ENCODE measurements at regions not wholly inside any gene's neighbourhood (a gene's known extent, or its start where the extent isn't known, plus 50 kb on each side); places are given as distances from the start of the nearest gene placed in this dataset.

DNA sequence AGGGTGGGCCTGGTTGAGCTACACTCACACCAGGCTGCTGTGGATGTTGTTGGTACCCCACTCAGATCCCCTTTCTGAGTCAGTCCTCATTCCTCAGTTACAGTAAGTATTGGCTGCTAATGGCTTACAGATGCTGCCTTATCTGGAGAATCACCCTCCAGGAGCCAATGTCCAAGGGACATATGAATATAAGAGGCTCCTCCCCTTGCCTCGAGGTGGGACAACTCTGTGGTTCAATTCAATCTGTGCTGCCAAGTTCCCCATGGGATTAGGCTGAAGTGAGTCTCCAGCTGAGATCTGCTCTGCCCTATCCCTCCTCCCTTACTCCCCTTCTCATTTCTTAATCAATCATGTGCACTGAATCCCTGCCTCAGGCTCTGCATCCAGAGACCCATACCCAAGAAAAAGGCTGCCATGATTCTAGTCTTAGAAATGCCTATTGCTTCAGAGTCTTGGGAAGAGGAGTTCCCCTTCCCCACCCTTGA lies 168.8 kb upstream of the SYT13 start:
- Histone ChIP-seq H4K20me1 (replicated peaks; ENCODE audit: control insufficient read depth, extremely low read depth, insufficient read depth, low read length) (no peaks in the 10 kb centered on the region), H3K36me3 (ENCODE audit: control insufficient read depth in 2 of 2, extremely low read depth in 1 of 2, insufficient read depth in 2 of 2, low read length in 2 of 2) (no peaks in the 10 kb centered on the region), H2AFZ (ENCODE audit: low read depth, low read length) (no peak overlapping the region), H3K79me2 (ENCODE audit: control insufficient read depth, insufficient read depth, low read length) (no peaks in the 10 kb centered on the region), H3K9me1 (replicated peaks; ENCODE audit: control insufficient read depth, extremely low read depth, insufficient read depth, low read length) (no peaks in the 10 kb centered on the region), H3K27me3 (ENCODE audit: control insufficient read depth in 2 of 2, insufficient read depth in 2 of 2, low read length in 2 of 2) (no peaks in the 10 kb centered on the region), H3K4me1 (ENCODE audit: control insufficient read depth, extremely low read depth, insufficient read depth, low read length) (no peaks in the 10 kb centered on the region), H3K4me2 (ENCODE audit: insufficient read depth, low read length) (no peak overlapping the region), H3K27ac (ENCODE audit: insufficient read depth, low read depth, low read length) (no peak overlapping the region), H3K9ac (replicated peaks; ENCODE audit: extremely low read depth, insufficient read depth, low read length) (no peak overlapping the region), H3K9me3 (replicated peaks; ENCODE audit: control insufficient read depth, insufficient read depth, low read length) (no peaks in the 10 kb centered on the region), H3K4me3 (replicated peaks in 1 of 3; ENCODE audit: insufficient read depth in 1 of 3, low read depth in 1 of 3, low read length in 3 of 3) (no peak overlapping the region)
- intact Hi-C loops (cut with micrococcal nuclease), result no loop called here
- FAIRE-seq, result no peak
- no TSS peak for BruUV-seq (replicated peaks)
- CTCF ChIA-PET, result no interaction called here
- POLR2A ChIA-PET, result no interaction called here
- dilution Hi-C loops (cut with MboI; ENCODE audit: extremely low pct_ligation_motif_present, low sequenced_read_pairs), result no loop called here
- DNase-seq (ENCODE audit: low read depth, low spot score), result no peak
- no peak for TF ChIP-seq MYC (IDR thresholded peaks at IDR 0.05; ENCODE audit: low read depth, low read length)
- TF ChIP-seq POLR2A (IDR thresholded peaks at IDR 0.05; ENCODE audit: low read depth, low read length), result no peak
- TF ChIP-seq POLR2AphosphoS5 (IDR thresholded peaks at IDR 0.05; ENCODE audit: insufficient read depth, low read depth, low read length), result no peak
- no peak for TF ChIP-seq CTCF (IDR thresholded peaks at IDR 0.05; ENCODE audit: extremely low read depth in 1 of 2, insufficient read depth in 1 of 2, low read depth in 1 of 2, low read length in 2 of 2)
- TF ChIP-seq JUN (IDR thresholded peaks at IDR 0.05; ENCODE audit: borderline replicate concordance, insufficient read depth, insufficient read length, low read depth), result no peak
- TF ChIP-seq EZH2 (IDR thresholded peaks at IDR 0.05; ENCODE audit: borderline replicate concordance, low read depth, low read length, severe bottlenecking), result no peak
- TF ChIP-seq FOS (IDR thresholded peaks at IDR 0.05; ENCODE audit: borderline replicate concordance, insufficient read depth, low read length), result no peak
- no peak for TF ChIP-seq MAX (IDR thresholded peaks at IDR 0.05; ENCODE audit: insufficient read depth, insufficient read length)
- TF ChIP-seq GATA2 (IDR thresholded peaks at IDR 0.05; ENCODE audit: insufficient read depth, insufficient read length, low read depth, low read length), result no peak

Data from endothelial cell of umbilical vein (primary cell).